Karpas-422 (cell line): ENCODE measurements at regions not wholly inside any gene's neighbourhood (a gene's known extent, or its start where the extent isn't known, plus 50 kb on each side); places are given as distances from the start of the nearest gene placed in this dataset.

Experiments
- DNase-seq: peaks from one replicate; pipeline ENCODE4 v3.0.0-alpha.2; 2015
- H2AFZ ChIP-seq: fragments of 200-600 bp; sonication (generic); 2 replicates; pipeline ENCODE4 v1.6.1; 2014; ENCODE audit warnings: antibody characterized with exemption, low read length, mixed read lengths
- H3K27ac ChIP-seq: fragments of 200-600 bp; sonication (generic); 2 replicates; pipeline ENCODE4 v1.5.1; 2014; ENCODE audit warnings: mild to moderate bottlenecking, low read length, moderate library complexity
- H3K27me3 ChIP-seq: fragments of 200-600 bp; sonication (generic); 2 replicates; pipeline ENCODE4 v1.6.1; 2014; ENCODE audit warnings: low read length, mixed read lengths
- H3K36me3 ChIP-seq: fragments of 200-600 bp; sonication (generic); 2 replicates; pipeline ENCODE4 v1.6.1; 2014; ENCODE audit warnings: low read length, mixed read lengths; ENCODE audit not compliant: insufficient read depth
- H3K4me1 ChIP-seq: fragments of 200-600 bp; sonication (generic); 2 replicates; pipeline ENCODE4 v1.6.1; 2014; ENCODE audit warnings: mild to moderate bottlenecking, low read length, mixed read lengths
- H3K4me2 ChIP-seq: fragments of 200-600 bp; sonication (generic); 2 replicates; pipeline ENCODE4 v1.6.1; 2014; ENCODE audit warnings: low read length, low read depth, mild to moderate bottlenecking; ENCODE audit not compliant: poor library complexity, severe bottlenecking
- H3K4me3 ChIP-seq: fragments of 200-600 bp; sonication (generic); 2 replicates; pipeline ENCODE4 v1.5.1; 2014; ENCODE audit warnings: mild to moderate bottlenecking, antibody characterized with exemption, low read length, mixed read lengths
- H3K79me2 ChIP-seq: fragments of 200-600 bp; sonication (generic); 2 replicates; pipeline ENCODE4 v1.6.1; 2014; ENCODE audit warnings: mild to moderate bottlenecking, low read length, mixed read lengths
- H3K9ac ChIP-seq: fragments of 200-600 bp; sonication (generic); 2 replicates; pipeline ENCODE4 v1.6.0; 2014; ENCODE audit warnings: low read length
- H3K9me2 ChIP-seq: fragments of 200-600 bp; sonication (generic), shearing (Covaris generic); replicated peaks from 2 replicates; pipeline ENCODE4 v1.6.0; 2014; ENCODE audit warnings: mild to moderate bottlenecking, low read length, moderate library complexity; ENCODE audit not compliant: insufficient read depth
- H3K9me3 ChIP-seq: fragments of 300-700, 200-600 bp; sonication (generic); 2 replicates; pipeline ENCODE4 v1.6.1; 2014; ENCODE audit warnings: low read length, mixed read lengths
- H4K20me1 ChIP-seq: fragments of 200-600 bp; sonication (generic); 2 replicates; pipeline ENCODE4 v1.6.1; 2014; ENCODE audit warnings: mild to moderate bottlenecking, antibody characterized with exemption, low read length, low read depth; ENCODE audit not compliant: insufficient read depth

DNA sequence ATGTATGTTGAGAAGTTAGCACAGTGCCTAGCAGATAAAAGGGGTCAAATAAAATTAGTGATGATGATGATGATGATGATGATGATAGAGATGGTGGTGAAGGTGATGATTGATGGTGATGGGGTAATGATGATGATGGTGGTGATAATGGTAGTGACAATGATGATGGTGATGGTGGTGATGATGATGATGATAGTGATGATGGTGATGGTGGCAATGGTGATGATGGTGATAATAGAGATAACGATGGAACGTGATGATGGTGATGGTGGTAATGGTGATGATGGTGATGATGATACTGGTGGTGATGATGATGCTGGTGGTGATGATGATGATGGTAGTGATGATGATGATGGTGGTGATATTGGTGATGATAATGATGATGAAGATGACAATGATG, 223.7 kb downstream of the FOXL1 start:
- Histone ChIP-seq H3K4me2 (no peak overlapping the region), H3K27ac (no peak overlapping the region), H3K9ac (no peak overlapping the region), H3K36me3 (no peaks in the 10 kb centered on the region), H3K4me1 (no peaks in the 10 kb centered on the region), H3K27me3 (no peaks in the 10 kb centered on the region), H3K9me3 (no peaks in the 10 kb centered on the region), H2AFZ (no peak overlapping the region), H4K20me1 (no peaks in the 10 kb centered on the region), H3K9me2 (no peaks in the 10 kb centered on the region), H3K4me3 (no peak overlapping the region), H3K79me2 (no peaks in the 10 kb centered on the region)
- no peak for DNase-seq

DNA sequence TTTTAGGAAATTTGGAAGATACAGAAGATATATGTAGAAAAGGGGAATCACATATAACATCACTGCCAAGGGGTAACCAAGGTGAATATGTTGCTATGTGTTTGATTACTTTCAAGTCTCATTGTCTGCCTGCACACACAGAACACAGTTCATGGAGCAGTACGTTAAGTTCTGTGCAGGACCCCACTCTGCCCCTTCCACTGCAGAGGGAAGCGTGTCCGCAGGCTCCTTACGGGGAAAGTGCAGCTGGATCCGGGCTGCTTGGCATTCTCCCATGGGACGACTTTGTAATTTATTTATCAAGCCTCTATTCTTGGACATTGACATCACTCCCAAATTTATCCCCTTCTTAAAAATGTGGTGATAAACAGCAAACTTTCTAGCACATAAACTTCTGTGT, 226.8 kb downstream of the FOXL1 start:
- H3K4me2 ChIP-seq = no peak overlapping the region
- no peak overlapping the region for H2AFZ ChIP-seq
- H3K9me3 ChIP-seq = no peaks in the 10 kb centered on the region
- H3K79me2 ChIP-seq = no peaks in the 10 kb centered on the region
- H3K4me1 ChIP-seq = no peaks in the 10 kb centered on the region
- H3K9me2 ChIP-seq = no peaks in the 10 kb centered on the region
- no peaks in the 10 kb centered on the region for H4K20me1 ChIP-seq
- H3K9ac ChIP-seq = no peak overlapping the region
- no peak overlapping the region for H3K27ac ChIP-seq
- H3K36me3 ChIP-seq = no peaks in the 10 kb centered on the region
- DNase-seq = no peak
- H3K4me3 ChIP-seq = no peak overlapping the region
- H3K27me3 ChIP-seq = no peaks in the 10 kb centered on the region

DNA sequence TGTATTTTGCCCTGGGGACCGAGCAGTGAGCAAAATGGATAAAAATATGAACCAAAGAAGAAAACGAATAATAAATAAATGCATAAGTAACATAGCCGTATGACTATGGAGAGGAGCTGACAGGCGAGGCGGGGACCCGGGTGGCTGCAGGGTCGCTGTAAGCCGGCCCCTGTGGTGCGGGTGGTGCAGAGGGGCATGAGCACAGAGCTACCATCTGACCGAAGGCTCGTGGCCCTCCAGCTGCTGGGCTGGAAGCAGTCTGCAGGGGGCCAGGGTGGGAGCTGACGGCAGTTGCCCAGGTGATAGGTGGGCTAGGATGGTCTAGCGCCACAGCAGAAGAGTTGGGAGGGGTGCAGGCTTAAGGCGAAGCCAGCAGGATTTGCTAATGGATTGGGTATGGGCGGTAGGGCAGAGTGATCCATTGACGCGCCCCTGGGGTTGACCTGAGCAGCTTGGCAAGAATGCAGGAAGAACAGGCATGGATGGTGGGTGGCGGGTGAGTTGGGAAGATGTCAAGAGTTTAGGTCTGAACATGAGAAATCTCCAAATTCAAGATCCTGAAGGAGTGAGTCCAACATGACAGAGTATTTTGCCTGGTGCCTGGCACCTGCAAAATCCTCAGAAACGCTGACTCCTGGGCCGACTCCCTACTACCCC, 228.0 kb downstream of the FOXL1 start:
- no peaks in the 10 kb centered on the region for H3K36me3 ChIP-seq
- no peaks in the 10 kb centered on the region for H3K4me1 ChIP-seq
- no peak overlapping the region for H2AFZ ChIP-seq
- no peak overlapping the region for H3K27ac ChIP-seq
- H3K9me3 ChIP-seq = no peaks in the 10 kb centered on the region
- H3K9me2 ChIP-seq = no peaks in the 10 kb centered on the region
- DNase-seq = no peak
- no peak overlapping the region for H3K4me2 ChIP-seq
- H3K4me3 ChIP-seq = no peak overlapping the region
- H3K79me2 ChIP-seq = no peaks in the 10 kb centered on the region
- no peak overlapping the region for H3K9ac ChIP-seq
- no peaks in the 10 kb centered on the region for H4K20me1 ChIP-seq
- H3K27me3 ChIP-seq = no peaks in the 10 kb centered on the region

GRCh38 chr16:86806838-86807351, 228.5 kb downstream of the FOXL1 start:
- H3K4me2 ChIP-seq = no peak overlapping the region
- H3K27me3 ChIP-seq = no peaks in the 10 kb centered on the region
- H3K9me2 ChIP-seq = no peaks in the 10 kb centered on the region
- H3K9me3 ChIP-seq = no peaks in the 10 kb centered on the region
- no peak overlapping the region for H3K9ac ChIP-seq
- no peaks in the 10 kb centered on the region for H4K20me1 ChIP-seq
- no peaks in the 10 kb centered on the region for H3K79me2 ChIP-seq
- no peak for DNase-seq
- H3K27ac ChIP-seq = no peak overlapping the region
- no peak overlapping the region for H3K4me3 ChIP-seq
- no peaks in the 10 kb centered on the region for H3K4me1 ChIP-seq
- H3K36me3 ChIP-seq = no peaks in the 10 kb centered on the region
- no peak overlapping the region for H2AFZ ChIP-seq

DNA sequence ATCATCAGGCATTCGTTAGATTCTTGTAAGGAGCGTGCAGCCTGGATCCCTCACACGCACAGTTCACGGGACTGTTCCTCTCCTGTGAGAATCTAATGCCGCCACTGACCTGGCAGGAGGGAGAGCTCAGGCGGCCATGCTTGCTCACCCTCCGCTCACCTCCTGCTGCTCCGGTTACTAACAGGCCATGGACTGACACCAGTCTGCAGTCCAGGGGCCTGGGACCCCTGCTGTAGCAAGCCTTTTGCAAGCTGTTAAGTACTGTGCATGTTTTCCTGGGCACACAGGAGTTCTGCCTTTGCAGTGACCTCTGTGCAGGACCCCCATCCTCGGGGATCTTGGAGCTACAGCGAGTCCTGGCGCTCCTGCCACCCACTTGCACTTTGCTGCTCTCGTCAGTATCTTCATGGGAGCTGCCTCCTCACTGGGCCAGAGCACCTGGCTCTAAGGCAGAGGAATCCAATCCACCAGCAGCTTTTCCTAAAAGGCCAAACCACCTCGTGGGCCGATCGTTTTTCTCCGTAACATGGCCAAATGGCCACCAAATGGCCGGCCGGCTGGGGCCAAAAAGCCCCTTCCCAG, 230.6 kb downstream of the FOXL1 start:
- H3K79me2 ChIP-seq = no peaks in the 10 kb centered on the region
- H2AFZ ChIP-seq = no peak overlapping the region
- no peaks in the 10 kb centered on the region for H3K9me3 ChIP-seq
- H3K27me3 ChIP-seq = no peaks in the 10 kb centered on the region
- no peak for DNase-seq
- H3K36me3 ChIP-seq = no peaks in the 10 kb centered on the region
- no peaks in the 10 kb centered on the region for H4K20me1 ChIP-seq
- no peaks in the 10 kb centered on the region for H3K4me1 ChIP-seq
- no peak overlapping the region for H3K4me2 ChIP-seq
- no peaks in the 10 kb centered on the region for H3K9me2 ChIP-seq
- H3K27ac ChIP-seq = no peak overlapping the region
- H3K4me3 ChIP-seq = no peak overlapping the region
- H3K9ac ChIP-seq = no peak overlapping the region

- H3K36me3 ChIP-seq = no peaks in the 10 kb centered on the region
- H3K9me3 ChIP-seq = no peaks in the 10 kb centered on the region
- H3K79me2 ChIP-seq = no peaks in the 10 kb centered on the region
- no peaks in the 10 kb centered on the region for H4K20me1 ChIP-seq
- no peak overlapping the region for H2AFZ ChIP-seq
- H3K27me3 ChIP-seq = no peaks in the 10 kb centered on the region
- H3K9ac ChIP-seq = no peak overlapping the region
- no peaks in the 10 kb centered on the region for H3K9me2 ChIP-seq
- H3K27ac ChIP-seq = no peak overlapping the region
- no peak for DNase-seq
- H3K4me2 ChIP-seq = no peak overlapping the region
- H3K4me1 ChIP-seq = no peaks in the 10 kb centered on the region
- H3K4me3 ChIP-seq = no peak overlapping the region
Measured at GRCh38 chr16:86809458-86809955, 231.2 kb downstream of the FOXL1 start.

DNA sequence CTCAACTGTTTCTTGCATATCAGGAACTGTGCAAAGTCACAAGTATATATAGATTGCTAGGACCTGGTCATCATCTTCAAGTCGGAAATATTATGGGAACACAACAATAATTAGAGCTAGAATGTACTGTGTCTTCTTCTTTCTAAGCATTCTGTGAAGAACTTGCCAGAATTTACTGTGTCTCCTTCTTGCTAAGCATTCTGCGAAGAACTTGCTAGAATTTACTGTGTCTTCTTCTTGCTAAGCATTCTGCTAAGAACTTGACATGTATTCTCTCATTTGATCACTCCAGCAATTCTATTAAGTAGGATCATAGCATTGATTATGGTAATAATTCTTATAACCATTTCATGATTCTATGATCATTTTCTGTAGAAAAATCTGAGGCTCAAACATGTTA, 231.7 kb downstream of the FOXL1 start:
- no peaks in the 10 kb centered on the region for H4K20me1 ChIP-seq
- H3K4me2 ChIP-seq = no peak overlapping the region

GRCh38 chr16:86812363-86812970, 234.1 kb downstream of the FOXL1 start:
- Histone ChIP-seq H3K27me3 (no peaks in the 10 kb centered on the region), H4K20me1 (no peaks in the 10 kb centered on the region), H3K4me2 (no peak overlapping the region), H3K36me3 (no peaks in the 10 kb centered on the region), H3K9me2 (no peaks in the 10 kb centered on the region), H3K4me3 (no peak overlapping the region), H2AFZ (no peak overlapping the region), H3K4me1 (no peaks in the 10 kb centered on the region), H3K27ac (no peak overlapping the region), H3K79me2 (no peaks in the 10 kb centered on the region), H3K9ac (no peak overlapping the region), H3K9me3 (no peaks in the 10 kb centered on the region)
- no peak for DNase-seq

More for the DNA sequence above, 231.7 kb downstream of the FOXL1 start:
- Histone ChIP-seq H3K79me2 (no peaks in the 10 kb centered on the region), H3K4me1 (no peaks in the 10 kb centered on the region), H3K9me3 (no peaks in the 10 kb centered on the region), H3K27me3 (no peaks in the 10 kb centered on the region), H3K9me2 (no peaks in the 10 kb centered on the region), H3K9ac (no peak overlapping the region), H3K4me3 (no peak overlapping the region), H2AFZ (no peak overlapping the region), H3K36me3 (no peaks in the 10 kb centered on the region), H3K27ac (no peak overlapping the region)
- no peak for DNase-seq
